Progenitor cell of endocrine pancreas (in vitro differentiated cells): ENCODE measurements at regions not wholly inside any gene's neighbourhood (a gene's known extent, or its start where the extent isn't known, plus 50 kb on each side); places are given as distances from the start of the nearest gene placed in this dataset.
"Not testable (repeated sequence)": the region's sequence is repeated elsewhere in the genome, so short reads cannot be mapped to it uniquely, and the experiment has no call there.

Source experiments
- DNase-seq: peaks from one replicate; pipeline ENCODE4 v3.0.0; 2021; ENCODE audit warnings: low spot score; ENCODE audit not compliant: unreplicated experiment
- H3K27ac Mint-ChIP-seq: 2 replicates; pipeline ENCODE4 v1.8.0; 2021; ENCODE audit warnings: mild to moderate bottlenecking, moderate library complexity, mixed read lengths
- H3K27me3 Mint-ChIP-seq: 2 replicates; pipeline ENCODE4 v1.8.0; 2021; ENCODE audit warnings: mixed read lengths
- H3K36me3 Mint-ChIP-seq: 2 replicates; pipeline ENCODE4 v1.8.0; 2022; ENCODE audit warnings: mixed read lengths; ENCODE audit not compliant: insufficient read depth
- H3K4me1 Mint-ChIP-seq: 2 replicates; pipeline ENCODE4 v1.8.0; 2021; ENCODE audit warnings: low read depth, mixed read lengths
- H3K4me3 Mint-ChIP-seq: 2 replicates; pipeline ENCODE4 v1.8.0; 2021; ENCODE audit warnings: low read depth, mild to moderate bottlenecking, moderate library complexity, mixed read lengths
- H3K9me3 Mint-ChIP-seq: 2 replicates; pipeline ENCODE4 v1.8.0; 2021; ENCODE audit warnings: low read depth, mixed read lengths
- CTCF ChIP-seq: fragments of 200-600 bp; sonication (generic); IDR thresholded peaks from one replicate; pipeline ENCODE4 v1.5.0; 2021; ENCODE audit warnings: antibody characterized with exemption, mild to moderate bottlenecking; ENCODE audit not compliant: unreplicated experiment

- Mint-ChIP-seq H3K27me3 (peaks cover 2% of the 10 kb centered on the region), H3K4me1 (peaks cover 16% of the 10 kb centered on the region), H3K4me3 (no peak overlapping the region), H3K9me3 (peaks cover 3% of the 10 kb centered on the region), H3K27ac (peak overlapping the region; percentile 78), H3K36me3 (peaks cover 6% of the 10 kb centered on the region)
- no peak for DNase-seq
- TF ChIP-seq CTCF, result no peak
Measured at GRCh38 chr2:111671426-111672150, 212.4 kb downstream of the ANAPC1 start.

- not testable (repeated sequence) for H3K36me3 Mint-ChIP-seq, DNase-seq, H3K27me3 Mint-ChIP-seq, H3K9me3 Mint-ChIP-seq
- Mint-ChIP-seq H3K27ac (peak overlapping the region; percentile 64), H3K4me3 (peak overlapping the region; percentile 29), H3K4me1 (peaks cover 17% of the 10 kb centered on the region)
Measured at GRCh38 chr2:111672641-111673040, 211.4 kb downstream of the ANAPC1 start.

GRCh38 chr2:111673526-111673925, 210.5 kb downstream of the ANAPC1 start:
- Mint-ChIP-seq H3K27me3 (no peaks in the 10 kb centered on the region), H3K4me1 (peaks cover 19% of the 10 kb centered on the region), H3K4me3 (no peak overlapping the region), H3K9me3 (no peaks in the 10 kb centered on the region), H3K36me3 (peaks cover 1% of the 10 kb centered on the region), H3K27ac (peak overlapping the region; percentile 92)
- DNase-seq, result no peak
- TF ChIP-seq CTCF, result no peak

- Mint-ChIP-seq H3K4me1 (peaks cover 17% of the 10 kb centered on the region), H3K9me3 (no peaks in the 10 kb centered on the region), H3K27me3 (no peaks in the 10 kb centered on the region), H3K36me3 (peaks cover 1% of the 10 kb centered on the region), H3K27ac (no peak overlapping the region), H3K4me3 (no peak overlapping the region)
- TF ChIP-seq CTCF, result no peak
- no peak for DNase-seq
Measured at GRCh38 chr2:111675419-111676194, 208.4 kb downstream of the ANAPC1 start.

- H3K4me3 Mint-ChIP-seq, result no peak overlapping the region
- no peak for DNase-seq
- no peak for TF ChIP-seq CTCF
- no peaks in the 10 kb centered on the region for H3K27me3 Mint-ChIP-seq
- no peaks in the 10 kb centered on the region for H3K9me3 Mint-ChIP-seq
- no peak overlapping the region for H3K27ac Mint-ChIP-seq
- H3K36me3 Mint-ChIP-seq, result peaks cover 1% of the 10 kb centered on the region
- peaks cover 11% of the 10 kb centered on the region for H3K4me1 Mint-ChIP-seq
Measured at GRCh38 chr2:111676291-111676822, 207.6 kb downstream of the ANAPC1 start.
